GM20431 (cell line): ENCODE measurements at regions not wholly inside any gene's neighbourhood (a gene's known extent, or its start where the extent isn't known, plus 50 kb on each side); places are given as distances from the start of the nearest gene placed in this dataset.

Experiments
- in situ Hi-C: fragments of 300-500 bp; cut with MseI, MboI; formaldehyde crosslinking; loops from one replicate; pipeline ENCODE4 v1.15.0; 2020; ENCODE audit warnings: low sequenced_read_pairs; ENCODE audit not compliant: unreplicated experiment

- in situ Hi-C loops = no loop called here
These were observed 233.8 kb upstream of the GSE1 start for GRCh38 chr16:85379041-85380001.

GRCh38 chr16:85380002-85380395, 233.1 kb upstream of the GSE1 start:
- in situ Hi-C loops = no loop called here

GRCh38 chr16:85380905-85381737, 232.0 kb upstream of the GSE1 start:
- in situ Hi-C loops = no loop called here

DNA sequence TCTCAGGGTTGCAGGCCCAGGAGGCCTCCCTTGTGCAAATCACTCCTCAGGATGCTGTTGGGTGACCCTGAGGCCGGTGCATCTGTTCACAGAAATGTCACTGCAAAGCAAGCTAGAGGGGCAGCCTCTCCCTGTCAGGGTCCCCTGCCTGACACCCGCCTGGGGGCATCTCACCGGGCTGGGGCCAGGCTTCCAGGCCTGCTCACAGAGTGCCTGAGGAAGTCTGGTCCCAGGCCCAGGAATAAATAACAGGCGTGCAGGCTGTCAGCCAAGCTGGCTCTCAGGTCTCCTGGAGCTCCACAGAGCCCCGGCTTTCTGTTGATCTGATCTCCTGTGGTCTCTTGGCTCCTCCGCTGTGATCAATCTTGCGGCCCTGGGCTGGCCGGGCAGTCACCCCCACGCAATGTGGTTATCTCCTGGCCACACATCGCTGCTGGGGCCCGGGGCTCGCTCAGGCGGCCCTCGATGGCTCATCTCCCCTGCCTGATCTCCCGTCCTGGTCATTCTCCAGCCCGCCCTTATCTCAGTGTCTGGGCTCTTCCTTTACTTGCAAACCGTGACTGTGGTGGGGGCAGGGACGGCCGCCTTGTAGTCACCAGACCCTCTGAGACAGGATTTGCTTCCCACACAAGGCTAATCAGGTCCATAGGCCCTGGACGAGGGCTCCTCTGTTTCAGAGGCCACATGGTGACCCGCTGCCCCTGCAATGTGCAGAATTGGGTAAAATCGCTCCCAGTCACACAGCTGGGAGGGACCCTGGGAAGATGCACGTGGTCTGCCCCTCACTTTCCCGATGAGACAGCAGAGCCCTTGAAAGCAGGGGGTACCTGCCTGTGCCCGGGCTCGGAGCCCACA, 231.2 kb upstream of the GSE1 start:
- in situ Hi-C loops = no loop called here

DNA sequence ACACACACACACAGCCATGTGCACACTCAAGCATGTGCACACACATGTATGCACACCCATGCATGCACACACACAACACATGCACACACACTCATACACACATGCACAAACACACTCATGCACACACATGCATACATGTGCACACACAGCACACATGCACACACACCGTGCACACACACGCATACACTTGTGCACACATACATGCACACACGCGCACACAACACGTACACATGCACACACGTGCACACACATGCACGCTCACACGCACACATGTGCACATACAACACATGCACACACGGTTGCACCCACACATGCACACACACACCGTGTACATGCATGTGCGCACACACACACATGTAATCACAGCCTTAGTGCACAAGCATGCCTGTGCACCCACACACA, 230.4 kb upstream of the GSE1 start:
- in situ Hi-C loops = no loop called here

DNA sequence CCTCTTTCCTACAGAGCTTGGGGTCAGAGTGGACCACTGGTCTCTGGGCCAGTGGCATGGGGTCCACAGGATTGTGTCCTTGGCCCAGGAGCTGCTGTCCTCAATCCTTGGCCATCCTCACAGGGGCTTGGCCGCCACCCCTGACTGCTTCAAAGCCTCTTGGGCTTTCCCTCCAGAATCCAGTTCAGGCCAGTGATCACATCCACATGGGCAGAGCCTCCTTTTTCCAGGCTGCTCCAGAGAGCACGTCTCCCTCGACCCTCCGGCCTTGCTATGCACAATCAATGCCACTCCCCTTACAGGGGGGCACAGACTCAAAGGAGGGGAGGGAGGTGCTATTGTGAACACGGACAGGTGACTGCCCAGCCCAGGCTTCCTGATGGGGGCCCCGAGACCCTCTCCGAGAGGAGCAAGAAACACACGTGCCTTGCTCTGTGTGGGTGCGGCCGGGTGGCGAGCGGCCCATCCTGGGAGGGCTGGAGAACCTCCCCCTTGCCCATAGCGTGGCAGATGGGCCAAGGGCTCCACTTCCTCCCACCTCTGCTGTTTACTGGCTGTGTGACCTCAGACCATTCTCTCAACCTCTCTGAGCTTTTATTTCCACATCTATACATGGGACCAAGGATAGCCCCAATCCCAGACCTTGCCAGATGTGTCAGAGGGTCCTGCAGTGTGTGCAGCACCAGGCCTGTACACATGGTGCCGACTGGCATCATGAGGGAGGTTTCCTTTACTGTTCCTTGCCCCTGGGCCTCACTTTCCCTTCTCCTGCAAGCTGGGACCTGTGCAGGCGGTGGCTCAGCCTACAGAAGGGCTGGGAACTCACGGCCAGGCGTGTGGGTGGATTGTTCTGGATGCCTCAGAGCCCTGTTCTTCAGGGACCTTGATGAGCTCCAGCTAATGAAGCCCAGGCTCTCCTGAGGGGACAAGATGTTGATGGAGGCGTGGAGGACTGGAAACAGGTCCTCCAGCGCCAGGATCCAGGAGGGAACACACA, 229.0 kb upstream of the GSE1 start:
- in situ Hi-C loops = no loop called here

DNA sequence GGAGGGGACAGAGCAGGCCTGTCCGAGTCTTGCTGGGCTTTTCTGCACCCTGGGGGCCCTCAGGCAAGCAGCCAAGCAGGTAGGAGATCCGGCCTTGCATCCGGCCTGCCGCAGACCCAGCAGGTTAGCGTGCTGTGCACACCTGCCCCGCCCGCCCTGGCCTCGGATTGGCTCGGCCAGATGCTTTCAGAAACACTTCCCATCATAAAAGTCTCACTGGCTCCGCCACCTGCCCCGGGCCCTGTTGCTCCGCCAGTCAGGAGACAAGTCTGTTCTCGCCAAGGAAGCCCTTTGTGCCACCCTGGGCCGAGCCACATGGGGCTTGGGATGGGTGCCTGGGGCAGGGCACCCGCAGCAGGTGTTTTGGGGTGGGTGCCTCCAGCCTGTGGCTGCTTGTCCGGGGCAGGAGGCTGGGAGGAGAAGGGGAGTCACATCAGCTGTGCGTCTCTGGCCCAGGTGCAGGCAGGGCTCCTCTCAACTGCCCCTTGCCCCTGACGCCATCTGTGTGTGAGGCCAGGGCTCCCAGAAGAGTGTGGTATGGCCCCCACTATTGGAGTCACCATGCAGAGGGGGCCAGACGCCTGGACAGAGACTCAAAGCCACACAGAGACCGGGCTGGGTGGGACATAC, 228.2 kb upstream of the GSE1 start:
- in situ Hi-C loops = no loop called here

DNA sequence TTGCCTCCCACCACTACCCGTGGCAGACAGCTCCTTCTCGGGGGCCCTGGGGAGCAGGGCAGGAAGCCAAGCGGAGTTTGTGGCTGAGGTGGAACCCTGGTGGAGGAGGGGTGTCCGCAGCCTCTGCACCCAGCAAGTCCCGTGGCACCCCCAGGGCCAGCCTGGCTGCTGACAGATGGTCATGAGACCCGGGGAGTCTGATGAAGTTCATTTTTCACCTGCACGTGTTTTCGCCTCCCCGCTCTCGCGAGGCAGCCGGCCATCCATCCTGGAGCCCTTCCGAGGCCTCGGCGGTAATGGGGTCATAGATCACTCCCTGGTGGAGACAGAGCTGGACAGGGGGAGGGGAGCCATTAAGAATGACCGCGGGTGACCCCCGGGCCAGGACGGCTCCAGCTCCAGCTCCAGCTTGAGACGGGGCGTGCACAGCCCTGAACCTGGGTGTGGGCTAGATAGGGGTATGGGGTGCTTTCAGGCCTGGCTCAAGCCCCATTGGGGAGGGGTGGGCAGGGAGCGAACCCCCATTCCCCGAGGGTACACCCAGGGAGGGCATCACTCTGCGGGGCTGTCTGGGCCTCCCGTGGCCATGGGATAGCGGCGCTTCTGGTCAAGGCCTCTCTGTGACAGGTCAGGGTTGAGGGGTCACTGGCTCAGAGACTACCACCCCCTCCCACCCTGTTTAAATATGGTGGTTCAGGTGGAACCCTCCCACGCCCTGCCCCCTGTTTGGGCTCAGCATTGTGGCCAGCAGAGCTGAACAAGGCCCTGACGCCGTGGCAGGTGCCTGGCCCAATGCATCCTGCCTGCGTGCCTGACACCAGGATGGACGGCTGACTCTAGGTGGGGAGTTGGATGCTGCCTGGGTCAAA, 227.4 kb upstream of the GSE1 start:
- in situ Hi-C loops = no loop called here

- in situ Hi-C loops = no loop called here
These were observed 226.5 kb upstream of the GSE1 start for GRCh38 chr16:85386467-85387170.

GRCh38 chr16:85387171-85387507, 226.0 kb upstream of the GSE1 start:
- in situ Hi-C loops = no loop called here

GRCh38 chr16:85387731-85388295, 225.3 kb upstream of the GSE1 start:
- in situ Hi-C loops = no loop called here

DNA sequence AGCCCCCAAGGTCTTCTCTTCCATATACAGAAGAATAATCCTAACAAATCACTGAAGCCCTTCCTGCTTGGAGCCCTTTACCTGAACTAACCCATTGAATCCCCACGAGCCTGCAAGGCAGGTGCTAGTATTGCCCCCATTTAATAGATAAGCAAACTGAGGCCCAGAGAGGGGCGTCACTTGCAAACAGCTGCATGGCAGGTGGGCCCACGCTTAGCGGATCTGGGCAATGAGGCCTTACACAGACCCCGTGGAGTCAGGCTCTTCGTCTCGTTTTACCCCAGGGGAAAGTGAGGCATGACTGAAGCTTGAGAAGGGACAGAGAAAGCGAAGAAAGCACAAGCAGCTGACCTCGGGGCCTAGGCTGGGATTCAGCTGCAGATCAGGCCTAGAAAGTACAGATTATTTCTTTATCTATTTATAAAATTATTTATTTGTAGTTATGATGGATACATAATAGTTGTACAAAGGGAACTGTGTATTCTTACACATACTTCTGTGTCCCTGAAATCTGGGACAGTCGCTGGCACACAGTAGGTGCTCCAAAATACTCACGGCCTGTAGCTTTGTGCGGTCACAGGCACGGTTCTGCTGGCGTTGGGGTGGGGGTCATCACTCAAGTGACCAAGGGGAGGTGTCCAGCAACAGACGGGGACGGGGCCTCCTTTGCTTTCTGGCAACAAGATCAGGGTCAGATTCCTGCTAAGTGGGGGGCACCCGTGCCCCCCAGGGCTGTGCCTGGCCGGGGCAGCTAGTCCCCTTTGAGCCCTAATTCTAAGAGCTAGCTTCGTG, 223.2 kb upstream of the GSE1 start:
- in situ Hi-C loops = no loop called here

GRCh38 chr16:85390511-85391174, 222.5 kb upstream of the GSE1 start:
- in situ Hi-C loops = no loop called here

- in situ Hi-C loops = no loop called here
These were observed 221.9 kb upstream of the GSE1 start for GRCh38 chr16:85391175-85391707.
